IMR-90 (cell line): ENCODE measurements at regions not wholly inside any gene's neighbourhood (a gene's known extent, or its start where the extent isn't known, plus 50 kb on each side); places are given as distances from the start of the nearest gene placed in this dataset.

ENCODE experiments used
- ATAC-seq: fragments of 200-7000 bp; cut with Tn5 transposase; 2 replicates; pipeline ENCODE4 v1.9.1; 2020; ENCODE audit warnings: low read depth, mild to moderate bottlenecking, moderate library complexity
- BruUV-seq: library from RNA; stranded (reverse); fragments of 400-500 nt; replicated peaks from 2 replicates; lab custom pipeline; 2021; lab: Mats Ljungman, UMichigan
- CTCF ChIA-PET: fragments of 300-600 bp; formaldehyde crosslinking; extraction: SDS; loops from one replicate; lab custom pipeline; 2021; ENCODE audit warnings: antibody characterized with exemption; lab: Yijun Ruan, JAX
- POLR2A ChIA-PET: fragments of 300-600 bp; sonication (Branson Sonifier 250); formaldehyde crosslinking; loops from one replicate; lab custom pipeline; 2022; ENCODE audit warnings: antibody characterized with exemption; ENCODE audit not compliant: unreplicated experiment; lab: Charles Lee
- DNase-seq: peaks from one replicate; pipeline ENCODE4 v3.0.0; 2013
- H2AFZ ChIP-seq: replicated peaks from 2 replicates; pipeline ENCODE3; 2013; ENCODE audit warnings: low read length, mild to moderate bottlenecking; ENCODE audit not compliant: poor library complexity
- H2AK5ac ChIP-seq: 2 replicates; pipeline ENCODE4 v1.6.1; 2013; ENCODE audit warnings: low read depth, low read length, inconsistent platforms
- H2AK9ac ChIP-seq: replicated peaks from 2 replicates; pipeline ENCODE3; 2013; ENCODE audit warnings: mild to moderate bottlenecking, low read depth, low read length, moderate library complexity; ENCODE audit not compliant: poor library complexity
- H2BK120ac ChIP-seq: 2 replicates; pipeline ENCODE4 v1.6.1; 2013; ENCODE audit warnings: low read depth, low read length, inconsistent platforms
- H2BK15ac ChIP-seq: 3 replicates; pipeline ENCODE4 v1.6.1; 2013; ENCODE audit warnings: low read depth, low read length, inconsistent platforms
- H2BK20ac ChIP-seq: 2 replicates; pipeline ENCODE4 v1.6.1; 2013; ENCODE audit warnings: low read depth, mild to moderate bottlenecking, inconsistent platforms, low read length, moderate library complexity
- H2BK5ac ChIP-seq: 2 replicates; pipeline ENCODE4 v1.6.1; 2013; ENCODE audit warnings: mild to moderate bottlenecking, low read depth, low read length, inconsistent platforms; ENCODE audit not compliant: poor library complexity, severe bottlenecking
- H3K14ac ChIP-seq: replicated peaks from 2 replicates; pipeline ENCODE4 v1.6.1; 2013; ENCODE audit warnings: low read depth, low read length, inconsistent platforms
- H3K18ac ChIP-seq: 2 replicates; pipeline ENCODE4 v1.6.1; 2013; ENCODE audit warnings: low read depth, low read length, control low read depth
- H3K23ac ChIP-seq: 2 replicates; pipeline ENCODE4 v1.6.1; 2013; ENCODE audit warnings: low read depth, low read length, inconsistent platforms
- H3K27ac ChIP-seq: 2 replicates; pipeline ENCODE4 v1.5.1; 2013; ENCODE audit warnings: mild to moderate bottlenecking, control low read depth, low read length; ENCODE audit not compliant: insufficient read depth
- H3K27me3 ChIP-seq: 2 replicates; pipeline ENCODE4 v1.6.1; 2013; ENCODE audit warnings: low read length; ENCODE audit not compliant: control insufficient read depth, insufficient read depth
- H3K36me3 ChIP-seq: 2 replicates; pipeline ENCODE4 v1.6.1; 2013; ENCODE audit warnings: low read length, mixed read lengths; ENCODE audit not compliant: control insufficient read depth, insufficient read depth
- H3K4ac ChIP-seq: 2 replicates; pipeline ENCODE4 v1.6.1; 2013; ENCODE audit warnings: low read depth, low read length, inconsistent platforms
- H3K4me1 ChIP-seq: 2 replicates; pipeline ENCODE4 v1.6.1; 2013; ENCODE audit warnings: low read length, mixed read lengths; ENCODE audit not compliant: control insufficient read depth, insufficient read depth
- H3K4me2 ChIP-seq: 2 replicates; pipeline ENCODE4 v1.6.1; 2013; ENCODE audit warnings: low read depth, mild to moderate bottlenecking, control low read depth, low read length, moderate library complexity
- H3K4me3 ChIP-seq: 2 replicates; pipeline ENCODE4 v1.5.1; 2013; ENCODE audit warnings: low read depth, mild to moderate bottlenecking, control low read depth, low read length, moderate library complexity; ENCODE audit not compliant: insufficient read depth
- H3K56ac ChIP-seq: 2 replicates; pipeline ENCODE4 v1.6.1; 2013; ENCODE audit warnings: low read length, inconsistent platforms; ENCODE audit not compliant: insufficient read depth; ENCODE audit errors: extremely low read depth
- H3K79me1 ChIP-seq, 2 experiments: 2 replicates each; pipeline ENCODE4 v1.6.1; 2013; ENCODE audit warnings: low read length in 2 of 2, inconsistent platforms in 1 of 2, low read depth in 1 of 2
- H3K9ac ChIP-seq: 2 replicates; pipeline ENCODE4 v1.6.1; 2013; ENCODE audit warnings: low read depth, low read length, control low read depth
- H3K9me1 ChIP-seq: 2 replicates; pipeline ENCODE4 v1.6.1; 2013; ENCODE audit warnings: low read length, inconsistent platforms; ENCODE audit not compliant: insufficient read depth
- H3K9me3 ChIP-seq: 2 replicates; pipeline ENCODE4 v1.6.1; 2013; ENCODE audit warnings: low read length; ENCODE audit not compliant: control insufficient read depth, insufficient read depth
- H4K20me1 ChIP-seq: 2 replicates; pipeline ENCODE4 v1.6.1; 2013; ENCODE audit warnings: low read length, inconsistent platforms; ENCODE audit not compliant: insufficient read depth
- H4K5ac ChIP-seq: 2 replicates; pipeline ENCODE4 v1.6.1; 2013; ENCODE audit warnings: mild to moderate bottlenecking, low read depth, low read length, control low read depth
- H4K8ac ChIP-seq, 2 experiments: 2 replicates each; pipeline ENCODE4 v1.6.1; 2013; ENCODE audit warnings: low read depth in 2 of 2, low read length in 2 of 2, control low read depth in 1 of 2, inconsistent platforms in 1 of 2
- H4K91ac ChIP-seq: 2 replicates; pipeline ENCODE4 v1.6.1; 2013; ENCODE audit warnings: low read depth, low read length, inconsistent platforms; ENCODE audit not compliant: insufficient read depth
- BHLHE40 ChIP-seq: fragments of 150-350 bp; IDR thresholded peaks from 2 replicates; pipeline ENCODE4 v1.6.1; 2016; ENCODE audit warnings: mild to moderate bottlenecking, low read depth, low read length
- CEBPB ChIP-seq: IDR thresholded peaks from 2 replicates; pipeline ENCODE4 v1.6.1; 2012; ENCODE audit warnings: low read depth, low read length, improper control_type of control experiment
- CHD1 ChIP-seq: IDR thresholded peaks from 2 replicates; pipeline ENCODE4 v1.6.1; 2012; ENCODE audit warnings: low read depth, low read length, improper control_type of control experiment
- CTCF ChIP-seq: conservative IDR thresholded peaks from 2 replicates; pipeline ENCODE4 v1.5.1; 2012; ENCODE audit warnings: mild to moderate bottlenecking, low read depth, low read length, improper control_type of control experiment
- FOS ChIP-seq: fragments of 150-350 bp; IDR thresholded peaks from 2 replicates; pipeline ENCODE4 v1.6.1; 2016; ENCODE audit warnings: low read depth, low read length
- MAFK ChIP-seq: IDR thresholded peaks from 2 replicates; pipeline ENCODE4 v1.6.1; 2012; ENCODE audit warnings: low read depth, low read length, improper control_type of control experiment
- MAZ ChIP-seq: IDR thresholded peaks from 2 replicates; pipeline ENCODE4 v1.6.1; 2012; ENCODE audit warnings: low read depth, mild to moderate bottlenecking, low read length, improper control_type of control experiment, moderate library complexity, borderline replicate concordance
- MXI1 ChIP-seq: IDR thresholded peaks from 2 replicates; pipeline ENCODE4 v1.6.1; 2012; ENCODE audit warnings: low read depth, mild to moderate bottlenecking, low read length, moderate library complexity, borderline replicate concordance
- RCOR1 ChIP-seq: IDR thresholded peaks from 2 replicates; pipeline ENCODE4 v1.6.1; 2012; ENCODE audit warnings: mild to moderate bottlenecking, low read length, improper control_type of control experiment; ENCODE audit not compliant: insufficient replicate concordance
- WGBS, 2 experiments: methylation state at CpG; one replicate each; pipeline versions ENCODE4 v1.1.5 to v1.1.7; 2013; ENCODE audit warnings: missing lambda C conversion rate in 2 of 2; ENCODE audit not compliant: insufficient read length in 1 of 2; ENCODE audit errors: extremely low coverage in 2 of 2; 5-methylcytosine and 5-hydroxymethylcytosine counted together
- dilution Hi-C: fragments of 300-500 bp; cut with HindIII; formaldehyde crosslinking; loops from one replicate; pipeline ENCODE4 v1.14.3; 2018; ENCODE audit warnings: low sequenced_read_pairs; ENCODE audit not compliant: unreplicated experiment
- in situ Hi-C: fragments of 300-500 bp; cut with MboI; formaldehyde crosslinking; loops from 3 replicates; pipeline ENCODE4 v1.14.3; 2019; ENCODE audit warnings: low sequenced_read_pairs, inconsistent platforms, mixed read lengths
- intact Hi-C: fragments of 100-400 bp; cut with micrococcal nuclease; formaldehyde crosslinking; loops from 2 replicates; pipeline ENCODE4 v1.10.0; 2022

GRCh38 chr6:114712129-114712662 lies 369.4 kb upstream of the HS3ST5 start:
- Histone ChIP-seq H3K18ac (no peak overlapping the region), H3K9me3 (peaks cover 6% of the 10 kb centered on the region), H4K8ac (no peak overlapping the region), H4K5ac (no peak overlapping the region), H3K4me3 (no peak overlapping the region), H3K27me3 (no peaks in the 10 kb centered on the region), H3K4ac (no peak overlapping the region), H3K4me2 (no peak overlapping the region), H3K9ac (no peak overlapping the region), H3K56ac (no peak overlapping the region), H3K14ac (no peak overlapping the region), H3K23ac (no peak overlapping the region), H4K91ac (no peak overlapping the region), H2BK5ac (no peak overlapping the region), H3K9me1 (no peaks in the 10 kb centered on the region), H3K27ac (no peak overlapping the region), H3K79me1 (no peaks in the 10 kb centered on the region), H2BK120ac (no peak overlapping the region), H2BK15ac (no peak overlapping the region), H2AK5ac (no peak overlapping the region), H2AFZ (no peak overlapping the region), H2BK20ac (no peak overlapping the region), H2AK9ac (no peak overlapping the region), H3K36me3 (no peaks in the 10 kb centered on the region), H3K4me1 (no peaks in the 10 kb centered on the region), H4K20me1 (no peaks in the 10 kb centered on the region)
- intact Hi-C loops = no loop called here
- dilution Hi-C loops = no loop called here
- ChIA-PET CTCF (no interaction called here), POLR2A (no interaction called here)
- TF ChIP-seq CTCF (no peak), CEBPB (no peak), MXI1 (no peak), MAFK (no peak), BHLHE40 (no peak), RCOR1 (no peak), FOS (no peak), CHD1 (no peak), MAZ (no peak)
- no peak for ATAC-seq
- in situ Hi-C loops = no loop called here
- no TSS peak for BruUV-seq
- no peak for DNase-seq
- 100% methylated on average over 1 of the region's 1 CpG; no CpG with 5 or more reads in 1 of the 2 experiments for WGBS, 2 experiments
